Tibial artery (tissue), 4 donors: ENCODE measurements at regions not wholly inside any gene's neighbourhood (a gene's known extent, or its start where the extent isn't known, plus 50 kb on each side); places are given as distances from the start of the nearest gene placed in this dataset.

Source experiments
- DNase-seq, 2 donors: peaks; one replicate each; pipeline ENCODE4 v3.0.0-alpha.2; 2019
- H3K27ac ChIP-seq, 2 donors: fragments of 200-600 bp; sonication (generic) in 1 of 2; 1 replicate in 1 of 2; 2 replicates in 1 of 2; pipeline ENCODE4 v1.5.1; 2018 to 2019; ENCODE audit warnings: mild to moderate bottlenecking in 1 of 2
- H3K27me3 ChIP-seq, 2 donors: fragments of 200-600 bp; sonication (generic) in 1 of 2; one replicate each; pipeline versions ENCODE4 v1.5.1 to v1.6.0; 2016 to 2019
- H3K36me3 ChIP-seq, 3 donors: fragments of 200-600 bp; sonication (generic) in 2 of 3; one replicate each; pipeline ENCODE4 v1.5.1; 2016 to 2019; ENCODE audit warnings: mild to moderate bottlenecking in 2 of 3
- H3K4me1 ChIP-seq, 4 donors: fragments of 200-600 bp; sonication (generic) in 2 of 4; 1 replicate in 3 of 4; 2 replicates in 1 of 4; pipeline ENCODE4 v1.5.1; 2016 to 2019
- H3K4me3 ChIP-seq, 2 donors: fragments of 200-600 bp; sonication (generic) in 1 of 2; 1 replicate in 1 of 2; 2 replicates in 1 of 2; pipeline ENCODE4 v1.5.1; 2018 to 2019; ENCODE audit warnings: mild to moderate bottlenecking in 2 of 2
- H3K9me3 ChIP-seq, 3 donors: fragments of 200-600 bp; sonication (generic) in 1 of 3; one replicate each; pipeline ENCODE4 v1.5.1; 2016 to 2019
- intact Hi-C: fragments of 100-400 bp; cut with DNase I; formaldehyde crosslinking; loops from one replicate; pipeline ENCODE4 v1.15.0; 2023; ENCODE audit warnings: low total_unique reads
- TF ChIP-seq, protein P1 (sequence below), 2 experiments: fragments of 200-600 bp in 1 of 2; fragments of 450-650 bp in 1 of 2; IDR thresholded peaks; one replicate each; pipeline ENCODE4 v1.5.1; 2017 to 2019; ENCODE audit warnings: antibody characterized with exemption in 2 of 2, mild to moderate bottlenecking in 1 of 2, moderate library complexity in 1 of 2

DNA sequence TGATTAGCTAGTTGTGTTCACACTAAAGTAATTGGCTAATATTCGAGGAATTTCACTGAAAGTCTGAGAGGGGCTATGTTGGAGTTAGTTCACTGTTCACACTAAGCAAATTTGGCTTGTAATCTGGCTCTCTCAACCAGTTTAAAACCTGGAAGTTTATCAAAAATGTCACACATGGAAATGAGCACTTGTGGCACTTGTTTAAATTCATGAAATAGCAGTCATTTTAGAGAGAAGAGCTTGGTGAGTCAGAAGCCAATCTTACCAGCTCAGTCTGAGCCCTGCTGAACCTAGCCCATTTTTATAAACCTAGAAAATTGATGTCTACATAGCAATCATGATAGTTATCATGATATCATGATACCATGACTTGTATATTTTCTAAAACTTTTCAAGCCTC, 90.7 kb upstream of the JADE1 start:
- TF ChIP-seq, protein P1, sequence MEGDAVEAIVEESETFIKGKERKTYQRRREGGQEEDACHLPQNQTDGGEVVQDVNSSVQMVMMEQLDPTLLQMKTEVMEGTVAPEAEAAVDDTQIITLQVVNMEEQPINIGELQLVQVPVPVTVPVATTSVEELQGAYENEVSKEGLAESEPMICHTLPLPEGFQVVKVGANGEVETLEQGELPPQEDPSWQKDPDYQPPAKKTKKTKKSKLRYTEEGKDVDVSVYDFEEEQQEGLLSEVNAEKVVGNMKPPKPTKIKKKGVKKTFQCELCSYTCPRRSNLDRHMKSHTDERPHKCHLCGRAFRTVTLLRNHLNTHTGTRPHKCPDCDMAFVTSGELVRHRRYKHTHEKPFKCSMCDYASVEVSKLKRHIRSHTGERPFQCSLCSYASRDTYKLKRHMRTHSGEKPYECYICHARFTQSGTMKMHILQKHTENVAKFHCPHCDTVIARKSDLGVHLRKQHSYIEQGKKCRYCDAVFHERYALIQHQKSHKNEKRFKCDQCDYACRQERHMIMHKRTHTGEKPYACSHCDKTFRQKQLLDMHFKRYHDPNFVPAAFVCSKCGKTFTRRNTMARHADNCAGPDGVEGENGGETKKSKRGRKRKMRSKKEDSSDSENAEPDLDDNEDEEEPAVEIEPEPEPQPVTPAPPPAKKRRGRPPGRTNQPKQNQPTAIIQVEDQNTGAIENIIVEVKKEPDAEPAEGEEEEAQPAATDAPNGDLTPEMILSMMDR (IDR thresholded peaks at IDR 0.05) = no peak
- H3K27ac ChIP-seq = no peak overlapping the region
- H3K4me3 ChIP-seq = no peak overlapping the region
- no peaks in the 10 kb centered on the region for H3K36me3 ChIP-seq
- H3K9me3 ChIP-seq = no peaks in the 10 kb centered on the region
- no peaks in the 10 kb centered on the region for H3K27me3 ChIP-seq
- intact Hi-C loops = no loop called here
- no peak for DNase-seq
- H3K4me1 ChIP-seq = peaks cover 0 to 24% (median 8%) of the 10 kb centered on the region in 4 donors

DNA sequence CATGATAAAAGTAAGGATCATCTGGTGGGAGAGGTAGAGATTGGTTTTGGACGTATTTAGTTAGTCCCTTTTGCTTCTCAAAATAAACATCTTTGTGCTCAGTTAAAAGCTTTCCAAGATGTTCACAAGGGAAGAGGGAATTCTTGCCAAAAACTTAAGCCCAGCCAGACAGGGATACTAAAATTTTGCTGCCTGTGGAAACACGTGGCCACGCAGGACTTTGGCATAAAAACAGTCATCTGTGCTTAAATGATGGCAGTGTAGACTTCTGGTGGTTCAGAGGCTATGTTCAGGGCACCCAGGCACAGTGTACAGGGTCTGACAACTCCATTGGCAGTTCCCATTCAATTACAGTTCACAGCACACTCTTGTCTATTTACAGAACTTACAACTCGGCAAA, 93.2 kb upstream of the JADE1 start:
- TF ChIP-seq, protein P1 (IDR thresholded peaks at IDR 0.05) = no peak
- intact Hi-C loops = no loop called here
- Histone ChIP-seq H3K27me3 (no peaks in the 10 kb centered on the region), H3K9me3 (no peaks in the 10 kb centered on the region), H3K4me1 (peaks cover 0 to 24% (median 8%) of the 10 kb centered on the region in 4 donors), H3K36me3 (no peaks in the 10 kb centered on the region), H3K4me3 (no peak overlapping the region), H3K27ac (peak overlapping the region; percentile 46 to 48)
- peak; percentile 36 to 74 for DNase-seq

DNA sequence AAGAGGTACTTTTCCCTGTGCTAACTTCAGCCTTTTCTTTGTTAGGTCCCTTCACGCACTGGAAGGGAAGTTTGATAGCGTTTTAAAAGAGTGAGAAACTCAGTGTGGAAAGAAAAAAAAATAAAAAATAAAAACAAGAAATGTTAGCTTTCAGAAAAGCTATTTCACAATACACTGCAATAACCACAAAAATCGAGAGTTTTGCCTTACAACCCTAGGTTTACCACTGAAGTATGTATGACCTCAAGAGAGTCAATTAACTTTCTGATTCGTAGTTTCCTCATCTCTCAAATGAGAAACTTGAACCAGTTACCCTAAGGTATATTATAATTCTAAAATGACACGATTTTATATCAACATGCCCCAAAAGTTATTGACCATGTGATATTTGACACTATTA, 93.9 kb upstream of the JADE1 start:
- H3K9me3 ChIP-seq = no peaks in the 10 kb centered on the region
- TF ChIP-seq, protein P1 (IDR thresholded peaks at IDR 0.05) = no peak
- no peaks in the 10 kb centered on the region for H3K36me3 ChIP-seq
- DNase-seq = no peak
- intact Hi-C loops = no loop called here
- H3K4me1 ChIP-seq = peaks cover 0 to 24% (median 8%) of the 10 kb centered on the region in 4 donors
- peak overlapping the region; percentile 46 to 48 for H3K27ac ChIP-seq
- H3K4me3 ChIP-seq = no peak overlapping the region
- H3K27me3 ChIP-seq = no peaks in the 10 kb centered on the region

DNA sequence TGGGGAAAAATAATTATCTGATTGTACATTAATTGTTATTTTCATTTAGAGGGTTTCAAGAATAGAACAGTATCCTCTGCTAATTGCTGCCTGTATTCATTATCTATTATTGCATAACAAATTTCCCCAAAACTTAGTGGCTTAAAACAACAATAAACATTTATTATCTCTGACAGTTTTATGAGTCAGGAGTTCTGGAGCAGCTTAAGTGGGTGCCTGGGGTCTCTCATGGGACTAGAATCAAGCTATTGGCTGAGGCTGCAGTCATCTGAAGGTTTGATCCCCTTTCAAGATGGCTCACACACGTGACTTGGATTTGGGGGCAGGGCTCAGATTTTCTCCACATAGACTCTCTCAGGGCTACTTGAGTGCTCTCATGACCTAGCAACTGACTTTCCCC, 98.1 kb upstream of the JADE1 start:
- Histone ChIP-seq H3K4me1 (peaks cover 0 to 6% (median under 1%) of the 10 kb centered on the region in 4 donors), H3K4me3 (no peak overlapping the region), H3K27ac (no peak overlapping the region), H3K27me3 (no peaks in the 10 kb centered on the region), H3K9me3 (no peaks in the 10 kb centered on the region), H3K36me3 (no peaks in the 10 kb centered on the region)
- no peak for DNase-seq
- TF ChIP-seq, protein P1 (IDR thresholded peaks at IDR 0.05) = no peak
- intact Hi-C loops = no loop called here

DNA sequence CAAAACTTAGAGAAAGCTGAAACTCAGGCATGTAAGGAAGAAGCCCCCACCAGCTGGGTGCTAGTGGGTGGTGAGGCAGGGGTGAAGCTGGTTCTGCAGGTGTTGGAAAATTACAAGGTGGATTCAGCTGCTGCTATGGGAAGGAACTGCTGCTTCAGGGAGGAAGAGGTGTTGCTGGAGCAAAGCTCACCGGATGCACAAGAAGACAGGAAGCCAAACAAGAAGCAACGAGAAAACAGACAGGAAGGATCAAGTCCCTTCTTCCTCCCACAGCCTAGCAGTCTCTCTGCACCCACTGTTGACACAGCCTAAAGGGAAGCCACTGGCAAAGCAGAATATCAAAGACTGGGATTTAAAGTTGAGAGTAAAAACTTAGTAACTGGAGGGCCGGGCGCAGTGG, 100.2 kb upstream of the JADE1 start:
- no peaks in the 10 kb centered on the region for H3K36me3 ChIP-seq
- no peak overlapping the region for H3K27ac ChIP-seq
- intact Hi-C loops = no loop called here
- no peaks in the 10 kb centered on the region for H3K27me3 ChIP-seq
- no peaks in the 10 kb centered on the region for H3K4me1 ChIP-seq
- TF ChIP-seq, protein P1 (IDR thresholded peaks at IDR 0.05) = no peak
- no peaks in the 10 kb centered on the region for H3K9me3 ChIP-seq
- H3K4me3 ChIP-seq = no peak overlapping the region
- DNase-seq = no peak

DNA sequence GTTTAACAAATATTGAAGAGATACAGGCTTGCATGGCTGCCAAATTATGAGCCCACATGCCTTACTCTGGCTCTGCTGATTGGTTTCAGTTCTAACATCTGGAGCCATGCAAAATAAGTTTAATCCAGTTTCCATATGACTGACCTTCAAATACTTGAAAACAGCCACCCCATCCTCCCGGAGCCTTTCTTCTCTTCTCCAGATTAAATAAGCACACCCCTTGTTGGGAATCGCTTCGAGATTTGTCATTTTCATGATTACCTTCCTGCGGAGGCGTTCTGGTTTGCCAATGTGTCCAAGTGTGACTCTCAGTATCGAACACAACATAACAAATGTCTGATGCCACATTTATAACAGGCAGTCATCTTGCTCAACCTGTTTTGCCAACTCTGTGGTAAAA, 101.6 kb upstream of the JADE1 start:
- H3K4me3 ChIP-seq = no peak overlapping the region
- intact Hi-C loops = no loop called here
- H3K9me3 ChIP-seq = no peaks in the 10 kb centered on the region
- H3K27ac ChIP-seq = no peak overlapping the region
- H3K4me1 ChIP-seq = no peaks in the 10 kb centered on the region
- no peaks in the 10 kb centered on the region for H3K27me3 ChIP-seq
- H3K36me3 ChIP-seq = no peaks in the 10 kb centered on the region
- TF ChIP-seq, protein P1 (IDR thresholded peaks at IDR 0.05) = no peak
- no peak for DNase-seq
